Bronchial epithelial cell (primary cell): ENCODE measurements at regions not wholly inside any gene's neighbourhood (a gene's known extent, or its start where the extent isn't known, plus 50 kb on each side); places are given as distances from the start of the nearest gene placed in this dataset.
"Not testable (repeated sequence)": the region's sequence is repeated elsewhere in the genome, so short reads cannot be mapped to it uniquely, and the experiment has no call there.

Experiments
- DNase-seq: peaks from one replicate; pipeline ENCODE4 v3.0.0-alpha.2; 2010; ENCODE audit warnings: low read depth
- FAIRE-seq: peaks from 2 replicates; lab custom pipeline; 2011; peaks lifted over from hg19 to GRCh38; lab: Jason Lieb, UNC
- H3K27me3 ChIP-seq: 2 replicates; pipeline ENCODE4 v1.5.1; 2011; ENCODE audit warnings: low read length; ENCODE audit not compliant: control insufficient read depth, insufficient read depth
- H3K36me3 ChIP-seq: 2 replicates; pipeline ENCODE4 v1.5.1; 2011; ENCODE audit warnings: low read length; ENCODE audit not compliant: control insufficient read depth, insufficient read depth
- H3K4me3 ChIP-seq: 2 replicates; pipeline ENCODE4 v1.5.1; 2011; ENCODE audit warnings: mild to moderate bottlenecking, low read depth, low read length, control low read depth
- TF ChIP-seq, protein P1 (sequence below): IDR thresholded peaks from 2 replicates; pipeline ENCODE4 v1.5.1; 2011; ENCODE audit warnings: mild to moderate bottlenecking, moderate library complexity, low read length, control low read depth, inconsistent platforms; ENCODE audit not compliant: insufficient read depth, severe bottlenecking

DNA sequence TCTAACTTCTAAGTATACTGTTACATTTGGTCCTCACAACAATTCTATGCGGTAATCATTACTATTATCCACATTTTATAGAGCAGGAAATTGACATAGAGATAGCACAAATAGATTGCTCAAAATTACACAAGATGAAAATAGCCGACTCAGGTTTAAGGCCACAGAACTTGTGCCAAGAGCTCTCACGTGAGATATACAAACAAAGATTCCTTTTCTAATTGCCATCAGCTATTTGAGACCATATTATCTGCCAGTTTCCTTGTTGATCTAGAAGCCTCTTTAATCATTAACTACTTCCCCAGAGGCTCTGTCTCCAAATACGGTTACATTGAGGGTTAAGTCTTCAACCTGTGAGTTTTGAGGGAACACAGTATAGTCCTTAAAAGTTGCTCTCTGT lies 61.0 kb upstream of the GLYATL1B start:
- DNase-seq (no peak), FAIRE-seq (no peak)
- Histone ChIP-seq H3K36me3 (no peaks in the 10 kb centered on the region), H3K4me3 (no peak overlapping the region), H3K27me3 (no peaks in the 10 kb centered on the region)
- TF ChIP-seq, protein P1, sequence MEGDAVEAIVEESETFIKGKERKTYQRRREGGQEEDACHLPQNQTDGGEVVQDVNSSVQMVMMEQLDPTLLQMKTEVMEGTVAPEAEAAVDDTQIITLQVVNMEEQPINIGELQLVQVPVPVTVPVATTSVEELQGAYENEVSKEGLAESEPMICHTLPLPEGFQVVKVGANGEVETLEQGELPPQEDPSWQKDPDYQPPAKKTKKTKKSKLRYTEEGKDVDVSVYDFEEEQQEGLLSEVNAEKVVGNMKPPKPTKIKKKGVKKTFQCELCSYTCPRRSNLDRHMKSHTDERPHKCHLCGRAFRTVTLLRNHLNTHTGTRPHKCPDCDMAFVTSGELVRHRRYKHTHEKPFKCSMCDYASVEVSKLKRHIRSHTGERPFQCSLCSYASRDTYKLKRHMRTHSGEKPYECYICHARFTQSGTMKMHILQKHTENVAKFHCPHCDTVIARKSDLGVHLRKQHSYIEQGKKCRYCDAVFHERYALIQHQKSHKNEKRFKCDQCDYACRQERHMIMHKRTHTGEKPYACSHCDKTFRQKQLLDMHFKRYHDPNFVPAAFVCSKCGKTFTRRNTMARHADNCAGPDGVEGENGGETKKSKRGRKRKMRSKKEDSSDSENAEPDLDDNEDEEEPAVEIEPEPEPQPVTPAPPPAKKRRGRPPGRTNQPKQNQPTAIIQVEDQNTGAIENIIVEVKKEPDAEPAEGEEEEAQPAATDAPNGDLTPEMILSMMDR = no peak

DNA sequence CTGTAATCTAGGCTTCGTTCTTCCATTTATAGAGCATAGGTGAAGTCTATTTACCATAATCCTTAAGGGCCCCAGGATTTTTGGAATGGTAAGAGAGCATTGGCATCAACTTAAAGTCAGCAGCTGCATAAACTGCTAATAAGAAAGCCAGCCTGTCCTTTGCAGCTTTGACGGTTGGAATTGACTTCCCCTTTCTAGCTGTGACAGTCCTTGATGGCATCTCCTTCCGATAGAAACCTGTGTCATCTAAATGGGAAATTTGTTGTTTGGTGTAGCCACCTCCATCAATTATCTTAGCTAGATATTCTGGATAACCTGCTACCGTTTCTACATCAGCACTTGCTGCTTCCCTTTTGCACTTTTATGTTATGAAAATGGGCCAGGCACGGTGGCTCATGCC lies 58.0 kb upstream of the GLYATL1B start:
- TF ChIP-seq, protein P1 = no peak
- FAIRE-seq (no peak), DNase-seq (no peak)
- Histone ChIP-seq H3K27me3 (no peaks in the 10 kb centered on the region), H3K36me3 (no peaks in the 10 kb centered on the region), H3K4me3 (no peak overlapping the region)

DNA sequence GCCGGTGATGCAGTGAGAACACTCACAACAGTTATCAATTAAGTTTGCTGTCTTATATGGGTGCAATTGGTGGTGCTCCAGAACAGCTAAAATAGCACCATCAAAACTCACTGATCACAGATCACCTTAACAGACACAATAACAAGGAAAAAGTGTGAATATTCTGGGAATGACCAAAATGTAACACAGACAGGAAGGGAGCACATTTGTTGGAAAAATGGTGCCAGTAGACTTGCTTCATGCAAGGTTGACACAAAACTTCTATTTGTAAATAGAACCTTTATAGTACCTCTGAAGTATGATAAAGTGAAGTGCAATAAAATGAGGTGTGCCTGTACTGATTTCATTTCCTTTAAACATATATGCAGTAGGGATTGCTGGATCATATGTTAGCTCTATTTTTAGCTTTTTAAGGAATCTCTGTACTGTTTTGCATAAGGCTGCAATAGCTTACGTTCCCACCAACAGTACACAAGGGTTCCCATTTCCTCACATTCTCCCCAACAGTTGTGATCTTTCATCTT lies 56.7 kb upstream of the GLYATL1B start:
- TF ChIP-seq, protein P1 = no peak
- FAIRE-seq = no peak
- no peak overlapping the region for H3K4me3 ChIP-seq
- no peaks in the 10 kb centered on the region for H3K36me3 ChIP-seq
- H3K27me3 ChIP-seq = no peaks in the 10 kb centered on the region
- DNase-seq = no peak

DNA sequence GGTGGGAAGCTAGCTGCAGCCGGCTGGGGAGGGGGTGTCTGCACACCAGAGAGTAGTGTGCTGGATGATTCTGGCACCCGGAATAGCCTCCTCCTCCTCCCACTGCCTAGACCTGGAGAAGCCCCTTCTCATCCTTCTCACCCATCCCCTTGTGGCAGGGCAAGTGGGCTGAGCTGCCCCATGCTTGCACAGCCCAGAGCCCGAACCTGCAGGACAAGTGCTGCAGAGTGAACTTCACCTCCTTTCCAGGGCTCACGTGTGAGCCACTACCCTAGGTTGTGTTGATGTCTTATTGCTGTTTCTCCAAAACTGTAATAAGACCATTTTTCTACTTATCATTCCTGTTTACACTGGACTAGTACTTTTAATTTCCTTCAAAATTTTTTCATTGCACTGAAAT lies 56.1 kb upstream of the GLYATL1B start:
- FAIRE-seq = no peak
- TF ChIP-seq, protein P1 = no peak
- no peaks in the 10 kb centered on the region for H3K27me3 ChIP-seq

DNA sequence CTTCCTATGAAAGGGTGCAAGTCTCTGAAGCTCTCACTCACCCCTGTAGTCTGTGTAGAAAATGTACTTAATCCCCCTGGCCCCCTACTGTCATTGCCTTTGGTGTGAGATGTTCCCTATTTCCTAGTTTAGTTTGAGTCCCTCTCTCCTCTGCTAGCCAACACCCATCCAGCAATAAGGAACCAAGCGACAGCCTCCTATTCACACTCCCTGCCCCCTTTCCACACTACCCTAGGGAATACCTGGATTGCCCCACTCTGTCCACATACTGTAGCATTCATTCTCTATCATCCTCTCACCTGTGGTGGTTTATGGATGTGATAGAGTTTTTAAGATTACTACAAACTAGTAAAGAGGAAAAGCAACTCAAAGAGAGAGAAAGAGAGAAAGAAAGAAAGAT lies 54.4 kb upstream of the GLYATL1B start:
- FAIRE-seq, H3K27me3 ChIP-seq, H3K4me3 ChIP-seq, H3K36me3 ChIP-seq, DNase-seq: not testable (repeated sequence)

More for the DNA sequence above, 56.1 kb upstream of the GLYATL1B start:
- Histone ChIP-seq H3K36me3 (no peaks in the 10 kb centered on the region), H3K4me3 (no peak overlapping the region)
- DNase-seq = no peak
